T-helper 2 cell treated with Interferon-gamma antibody and Interleukin-4, amounts not matched to agents 5 μg/mL and 100 μg/mL, for 36 hours (primary cell): ENCODE measurements at regions not wholly inside any gene's neighbourhood (a gene's known extent, or its start where the extent isn't known, plus 50 kb on each side); places are given as distances from the start of the nearest gene placed in this dataset.

Source experiments
- DNase-seq: peaks from one replicate; pipeline ENCODE4 v3.0.0; 2021; ENCODE audit warnings: low spot score
- H3K27ac Mint-ChIP-seq: one replicate; pipeline ENCODE4 v1.8.0; 2021; ENCODE audit warnings: mild to moderate bottlenecking, mixed read lengths
- H3K27me3 Mint-ChIP-seq: one replicate; pipeline ENCODE4 v1.8.0; 2021; ENCODE audit warnings: low read depth, mixed read lengths
- H3K36me3 Mint-ChIP-seq: one replicate; pipeline ENCODE4 v1.8.0; 2021; ENCODE audit warnings: low read depth, mixed read lengths
- H3K4me1 Mint-ChIP-seq: one replicate; pipeline ENCODE4 v1.8.0; 2021; ENCODE audit warnings: low read depth, mixed read lengths
- H3K4me3 Mint-ChIP-seq: one replicate; pipeline ENCODE4 v1.8.0; 2022; ENCODE audit warnings: mild to moderate bottlenecking, moderate library complexity, mixed read lengths
- H3K9me3 Mint-ChIP-seq: one replicate; pipeline ENCODE4 v1.8.0; 2021; ENCODE audit warnings: mixed read lengths

- no peak for DNase-seq
- Mint-ChIP-seq H3K4me1 (no peaks in the 10 kb centered on the region), H3K4me3 (no peak overlapping the region), H3K27ac (no peak overlapping the region), H3K9me3 (peaks cover 26% of the 10 kb centered on the region), H3K36me3 (no peaks in the 10 kb centered on the region), H3K27me3 (no peaks in the 10 kb centered on the region)
Measured at GRCh38 chr2:78304678-78305077, 720.8 kb upstream of the REG3G start.

- no peaks in the 10 kb centered on the region for H3K36me3 Mint-ChIP-seq
- H3K4me1 Mint-ChIP-seq, result no peaks in the 10 kb centered on the region
- peaks cover 31% of the 10 kb centered on the region for H3K9me3 Mint-ChIP-seq
- no peak for DNase-seq
- H3K27ac Mint-ChIP-seq, result no peak overlapping the region
- H3K4me3 Mint-ChIP-seq, result no peak overlapping the region
- no peaks in the 10 kb centered on the region for H3K27me3 Mint-ChIP-seq
Measured at GRCh38 chr2:78309460-78309859, 716.0 kb upstream of the REG3G start.

- Mint-ChIP-seq H3K9me3 (peaks cover 26% of the 10 kb centered on the region), H3K27ac (no peak overlapping the region), H3K36me3 (no peaks in the 10 kb centered on the region)
Measured at GRCh38 chr2:78315368-78315767, 710.1 kb upstream of the REG3G start.

GRCh38 chr2:78318275-78318674, 707.2 kb upstream of the REG3G start:
- Mint-ChIP-seq H3K36me3 (no peaks in the 10 kb centered on the region), H3K4me1 (no peaks in the 10 kb centered on the region)

More at GRCh38 chr2:78315368-78315767, 710.1 kb upstream of the REG3G start:
- no peaks in the 10 kb centered on the region for H3K4me1 Mint-ChIP-seq
- H3K27me3 Mint-ChIP-seq, result no peaks in the 10 kb centered on the region
- H3K4me3 Mint-ChIP-seq, result no peak overlapping the region
- no peak for DNase-seq

GRCh38 chr2:78330193-78330592, 695.3 kb upstream of the REG3G start:
- no peak overlapping the region for H3K27ac Mint-ChIP-seq
- H3K27me3 Mint-ChIP-seq, result no peaks in the 10 kb centered on the region
- H3K9me3 Mint-ChIP-seq, result peaks cover 13% of the 10 kb centered on the region
- DNase-seq, result no peak
- H3K4me3 Mint-ChIP-seq, result no peak overlapping the region
- no peaks in the 10 kb centered on the region for H3K4me1 Mint-ChIP-seq
- no peaks in the 10 kb centered on the region for H3K36me3 Mint-ChIP-seq

More at GRCh38 chr2:78318275-78318674, 707.2 kb upstream of the REG3G start:
- H3K27ac Mint-ChIP-seq, result no peak overlapping the region
- H3K4me3 Mint-ChIP-seq, result no peak overlapping the region
- DNase-seq, result no peak
- peaks cover 30% of the 10 kb centered on the region for H3K9me3 Mint-ChIP-seq
- no peaks in the 10 kb centered on the region for H3K27me3 Mint-ChIP-seq

GRCh38 chr2:78351208-78351607, 674.3 kb upstream of the REG3G start:
- no peaks in the 10 kb centered on the region for H3K36me3 Mint-ChIP-seq
- peaks cover 34% of the 10 kb centered on the region for H3K9me3 Mint-ChIP-seq
- no peaks in the 10 kb centered on the region for H3K27me3 Mint-ChIP-seq
- no peaks in the 10 kb centered on the region for H3K4me1 Mint-ChIP-seq
- no peak for DNase-seq
- no peak overlapping the region for H3K4me3 Mint-ChIP-seq
- H3K27ac Mint-ChIP-seq, result no peak overlapping the region

GRCh38 chr2:78353168-78353567, 672.3 kb upstream of the REG3G start:
- Mint-ChIP-seq H3K4me1 (no peaks in the 10 kb centered on the region), H3K9me3 (peaks cover 40% of the 10 kb centered on the region), H3K36me3 (no peaks in the 10 kb centered on the region)

GRCh38 chr2:78355967-78356366, 669.5 kb upstream of the REG3G start:
- no peak for DNase-seq
- H3K36me3 Mint-ChIP-seq, result no peaks in the 10 kb centered on the region

More at GRCh38 chr2:78353168-78353567, 672.3 kb upstream of the REG3G start:
- DNase-seq, result no peak
- no peak overlapping the region for H3K27ac Mint-ChIP-seq
- H3K4me3 Mint-ChIP-seq, result no peak overlapping the region
- H3K27me3 Mint-ChIP-seq, result no peaks in the 10 kb centered on the region

GRCh38 chr2:78383576-78383975, 641.9 kb upstream of the REG3G start:
- no peaks in the 10 kb centered on the region for H3K27me3 Mint-ChIP-seq
- no peak overlapping the region for H3K27ac Mint-ChIP-seq
- no peak for DNase-seq
- H3K9me3 Mint-ChIP-seq, result peaks cover 45% of the 10 kb centered on the region
- H3K36me3 Mint-ChIP-seq, result no peaks in the 10 kb centered on the region
- H3K4me1 Mint-ChIP-seq, result no peaks in the 10 kb centered on the region
- no peak overlapping the region for H3K4me3 Mint-ChIP-seq

More at GRCh38 chr2:78355967-78356366, 669.5 kb upstream of the REG3G start:
- Mint-ChIP-seq H3K4me3 (no peak overlapping the region), H3K4me1 (no peaks in the 10 kb centered on the region), H3K27me3 (no peaks in the 10 kb centered on the region), H3K27ac (no peak overlapping the region), H3K9me3 (peaks cover 50% of the 10 kb centered on the region)

- Mint-ChIP-seq H3K4me3 (no peak overlapping the region), H3K36me3 (no peaks in the 10 kb centered on the region), H3K27ac (no peak overlapping the region), H3K9me3 (peaks cover 70% of the 10 kb centered on the region), H3K27me3 (no peaks in the 10 kb centered on the region), H3K4me1 (no peaks in the 10 kb centered on the region)
- no peak for DNase-seq
Measured at GRCh38 chr2:78397198-78397597, 628.3 kb upstream of the REG3G start.

- no peaks in the 10 kb centered on the region for H3K36me3 Mint-ChIP-seq
- no peak for DNase-seq
- H3K9me3 Mint-ChIP-seq, result peaks cover 32% of the 10 kb centered on the region
- no peak overlapping the region for H3K4me3 Mint-ChIP-seq
- no peak overlapping the region for H3K27ac Mint-ChIP-seq
- no peaks in the 10 kb centered on the region for H3K4me1 Mint-ChIP-seq
- no peaks in the 10 kb centered on the region for H3K27me3 Mint-ChIP-seq
Measured at GRCh38 chr2:78407960-78408794, 617.3 kb upstream of the REG3G start.

GRCh38 chr2:78408795-78409118, 616.7 kb upstream of the REG3G start:
- DNase-seq, result no peak
- no peaks in the 10 kb centered on the region for H3K4me1 Mint-ChIP-seq
- H3K4me3 Mint-ChIP-seq, result no peak overlapping the region
- no peaks in the 10 kb centered on the region for H3K27me3 Mint-ChIP-seq
- no peaks in the 10 kb centered on the region for H3K36me3 Mint-ChIP-seq
- peaks cover 32% of the 10 kb centered on the region for H3K9me3 Mint-ChIP-seq
- no peak overlapping the region for H3K27ac Mint-ChIP-seq

- Mint-ChIP-seq H3K27ac (no peak overlapping the region), H3K9me3 (peaks cover 29% of the 10 kb centered on the region), H3K36me3 (no peaks in the 10 kb centered on the region), H3K4me3 (no peak overlapping the region), H3K27me3 (no peaks in the 10 kb centered on the region), H3K4me1 (no peaks in the 10 kb centered on the region)
- DNase-seq, result no peak
Measured at GRCh38 chr2:78411303-78411702, 614.2 kb upstream of the REG3G start.

- Mint-ChIP-seq H3K4me1 (no peaks in the 10 kb centered on the region), H3K9me3 (peaks cover 32% of the 10 kb centered on the region), H3K4me3 (no peak overlapping the region), H3K36me3 (no peaks in the 10 kb centered on the region), H3K27ac (no peak overlapping the region), H3K27me3 (no peaks in the 10 kb centered on the region)
- DNase-seq, result no peak
Measured at GRCh38 chr2:78416625-78417300, 608.7 kb upstream of the REG3G start.
